GM19238 (cell line): ENCODE measurements at regions not wholly inside any gene's neighbourhood (a gene's known extent, or its start where the extent isn't known, plus 50 kb on each side); places are given as distances from the start of the nearest gene placed in this dataset.

Experiments
- DNase-seq: peaks from one replicate; pipeline ENCODE4 v3.0.0; 2011; ENCODE audit warnings: low spot score; ENCODE audit not compliant: insufficient read length

GRCh38 chr6:37556881-37557644, 57.4 kb upstream of the CCDC167 start:
- DNase-seq, result no peak

- DNase-seq, result no peak
These were observed 55.5 kb upstream of the CCDC167 start for GRCh38 chr6:37555040-37555781.

- no peak for DNase-seq
These were observed 54.8 kb upstream of the CCDC167 start for GRCh38 chr6:37554480-37554819.

- DNase-seq, result no peak
These were observed 52.6 kb upstream of the CCDC167 start for GRCh38 chr6:37552267-37552666.

GRCh38 chr6:37551867-37552266, 52.2 kb upstream of the CCDC167 start:
- no peak for DNase-seq

- DNase-seq, result no peak
These were observed 51.8 kb upstream of the CCDC167 start for GRCh38 chr6:37551446-37551845.

GRCh38 chr6:37551002-37551401, 51.3 kb upstream of the CCDC167 start:
- DNase-seq, result no peak

GRCh38 chr6:37550191-37550831, 50.6 kb upstream of the CCDC167 start:
- no peak for DNase-seq

- DNase-seq, result no peak
These were observed 49.9 kb upstream of the CCDC167 start for GRCh38 chr6:37549558-37549957.
